ENCODE measurements at regions not wholly inside any gene's neighbourhood (a gene's known extent, or its start where the extent isn't known, plus 50 kb on each side); places are given as distances from the start of the nearest gene placed in this dataset.

DNA sequence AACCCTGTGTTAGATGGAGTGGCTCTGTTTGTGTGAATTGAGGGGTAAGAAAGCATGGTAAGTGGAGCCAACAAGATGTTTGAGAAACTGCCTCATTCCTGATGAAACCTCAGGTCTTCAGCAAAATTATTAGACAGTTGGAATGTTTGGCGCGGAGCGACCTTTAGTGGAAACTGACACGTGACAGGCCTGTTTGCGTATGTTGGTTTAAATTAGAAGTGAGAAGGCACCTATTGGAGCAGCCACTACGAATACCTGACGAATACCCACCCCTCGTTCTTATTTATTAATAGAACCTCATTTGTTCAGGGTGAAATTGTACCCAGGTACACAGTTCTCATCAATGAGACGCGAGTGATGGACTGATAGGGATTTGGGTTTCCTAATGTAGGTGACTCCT is 63.2 kb upstream of the MIR17HG start:
- TF ChIP-seq POLR2A (IDR thresholded peaks at IDR 0.05; ENCODE audit: low read length) (no peak), GATA1 (IDR thresholded peaks at IDR 0.05; ENCODE audit: low read depth, low read length) (no peak)

Measured in erythroblast (primary cell).